GM19043 (cell line): ENCODE measurements at regions not wholly inside any gene's neighbourhood (a gene's known extent, or its start where the extent isn't known, plus 50 kb on each side); places are given as distances from the start of the nearest gene placed in this dataset.

ENCODE experiments used
- ATAC-seq: cut with Tn5 transposase; IDR thresholded peaks from one replicate; pipeline ENCODE4 v1.9.1; 2021; ENCODE audit warnings: low read depth; ENCODE audit not compliant: unreplicated experiment

DNA sequence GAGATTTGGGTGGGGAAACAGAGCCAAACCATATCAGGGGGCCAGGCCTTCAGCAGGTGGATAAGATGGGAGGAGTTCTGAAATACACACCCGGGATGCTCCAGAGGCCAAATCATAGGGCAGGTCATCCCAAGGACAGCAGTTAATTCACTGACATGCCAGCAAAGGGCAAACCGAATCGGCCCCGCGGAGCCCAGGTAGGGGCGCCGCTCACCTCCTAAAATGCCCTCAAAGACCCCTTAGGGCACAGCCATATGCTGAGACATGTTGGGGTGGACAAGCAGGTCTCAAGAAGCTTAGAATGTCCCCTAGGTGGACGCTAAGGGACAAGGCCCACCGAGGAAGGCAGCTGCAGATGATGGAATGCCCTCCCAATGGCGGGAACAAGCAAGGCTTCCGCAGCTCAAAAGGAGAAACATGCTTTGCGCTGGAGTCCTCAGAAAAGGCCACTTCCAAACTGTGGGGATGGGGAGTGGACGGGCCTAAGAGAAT is 144.9 kb downstream of the ERCC6L2 start:
- no peak for ATAC-seq
